ENCODE measurements at regions not wholly inside any gene's neighbourhood (a gene's known extent, or its start where the extent isn't known, plus 50 kb on each side); places are given as distances from the start of the nearest gene placed in this dataset.
"Not testable (repeated sequence)": the region's sequence is repeated elsewhere in the genome, so short reads cannot be mapped to it uniquely, and the experiment has no call there.

DNA sequence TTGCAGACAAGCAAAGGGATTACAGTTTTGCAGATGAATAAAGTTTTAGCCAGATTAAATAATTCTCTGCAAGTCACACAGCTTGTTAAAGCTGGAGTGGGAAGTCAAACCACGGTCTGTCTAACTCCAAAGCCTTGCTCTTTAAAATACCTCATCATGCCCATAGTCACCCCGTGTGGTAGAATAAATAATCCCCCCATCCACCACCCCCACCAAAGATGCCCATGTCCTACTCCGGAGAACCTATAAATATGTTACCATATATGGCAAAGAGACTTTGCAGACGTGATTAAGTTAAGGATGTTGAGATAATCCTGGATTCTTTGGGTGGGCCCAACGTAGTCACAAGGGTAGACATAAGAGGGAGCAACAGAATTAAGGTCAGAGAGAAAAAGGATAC is 118.7 kb downstream of the BEND2 start:
- in situ Hi-C loops (cut with HindIII; ENCODE audit: low pct_unique_long_range_greater_than_20kb, low sequenced_read_pairs): no loop called here
- DNase-seq (ENCODE audit: low read depth): no peak

DNA sequence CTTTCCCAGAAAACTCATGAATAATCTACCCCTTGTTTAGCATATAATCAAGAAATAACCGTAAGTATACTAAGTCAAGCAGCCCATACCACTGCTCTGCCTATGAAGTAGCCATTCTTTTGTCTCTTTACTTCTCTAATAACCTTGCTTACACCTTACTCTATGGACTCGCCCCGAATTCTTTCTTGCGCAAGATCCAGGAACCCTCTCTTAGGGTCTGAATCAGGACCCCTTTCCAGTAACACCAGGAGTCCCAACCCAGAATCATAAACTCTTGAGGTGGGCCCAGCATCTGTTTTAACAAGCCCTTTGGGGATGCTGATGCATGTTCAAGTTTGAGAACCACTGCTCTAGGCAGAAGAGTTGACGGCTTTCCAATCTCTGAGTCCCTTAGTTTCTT is 119.6 kb downstream of the BEND2 start:
- no peak for DNase-seq (ENCODE audit: low read depth)
- in situ Hi-C loops (cut with HindIII; ENCODE audit: low pct_unique_long_range_greater_than_20kb, low sequenced_read_pairs): no loop called here

DNA sequence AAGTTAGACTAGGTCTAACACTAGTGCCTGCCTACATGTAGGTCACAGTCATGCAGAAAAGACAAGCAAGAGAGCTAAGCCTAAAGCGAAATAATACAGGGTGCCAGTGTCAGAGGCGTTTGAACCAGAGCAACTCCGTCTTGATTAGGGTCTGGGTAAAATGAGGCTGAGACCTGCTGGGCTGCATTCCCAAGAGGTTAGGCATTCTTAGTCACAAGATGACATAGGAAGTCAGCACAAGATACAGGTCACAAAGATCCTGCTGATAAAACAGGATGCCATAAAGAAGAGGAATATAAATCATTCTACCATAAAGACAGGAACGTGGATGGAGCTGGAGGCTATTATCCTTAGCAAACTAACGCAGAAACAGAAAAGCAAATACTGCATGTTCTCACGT is 120.9 kb downstream of the BEND2 start:
- in situ Hi-C loops (cut with HindIII; ENCODE audit: low pct_unique_long_range_greater_than_20kb, low sequenced_read_pairs): no loop called here
- DNase-seq (ENCODE audit: low read depth): no peak

DNA sequence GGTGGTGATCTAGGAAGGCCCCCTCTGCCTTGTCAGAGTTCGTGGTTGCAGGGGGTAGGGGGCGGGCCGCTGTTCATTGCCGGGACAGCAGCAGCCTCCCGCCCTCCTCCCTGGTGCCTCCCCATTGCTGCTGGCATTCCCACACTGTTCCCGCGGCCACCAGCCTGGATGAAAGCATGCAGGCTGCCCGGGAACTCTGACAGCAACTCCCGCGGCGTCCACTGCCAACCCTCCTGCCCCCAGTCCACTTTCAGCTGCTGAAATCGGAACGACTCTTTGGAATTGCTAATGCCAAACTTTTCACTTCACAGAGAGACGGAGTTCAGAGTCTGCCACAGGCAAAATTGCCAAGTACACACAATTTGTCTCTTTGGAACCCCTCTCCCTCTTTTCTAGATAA is 121.9 kb downstream of the BEND2 start:
- in situ Hi-C loops (cut with HindIII; ENCODE audit: low pct_unique_long_range_greater_than_20kb, low sequenced_read_pairs): no loop called here
- no peak for DNase-seq (ENCODE audit: low read depth)

DNA sequence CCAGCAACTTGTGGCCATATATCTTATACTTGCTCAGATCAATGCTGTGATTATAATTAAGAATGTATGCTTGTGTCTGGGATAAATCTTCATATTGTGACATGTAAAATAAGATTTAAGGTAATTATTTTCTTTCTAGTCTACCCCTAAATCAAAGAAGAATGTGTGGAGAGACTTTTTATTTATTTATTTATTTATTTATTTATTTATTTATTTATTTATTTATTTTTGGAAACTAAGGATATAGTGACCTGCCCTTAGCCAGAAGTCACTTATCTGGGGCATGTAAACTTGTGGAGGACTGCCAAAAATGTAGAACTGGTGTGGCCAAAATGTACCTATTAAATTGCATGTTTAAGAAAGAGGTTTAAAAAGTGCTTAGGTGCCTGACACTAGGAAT is 144.3 kb downstream of the BEND2 start:
- DNase-seq (ENCODE audit: low read depth): no peak
- in situ Hi-C loops (cut with HindIII; ENCODE audit: low pct_unique_long_range_greater_than_20kb, low sequenced_read_pairs): no loop called here

DNA sequence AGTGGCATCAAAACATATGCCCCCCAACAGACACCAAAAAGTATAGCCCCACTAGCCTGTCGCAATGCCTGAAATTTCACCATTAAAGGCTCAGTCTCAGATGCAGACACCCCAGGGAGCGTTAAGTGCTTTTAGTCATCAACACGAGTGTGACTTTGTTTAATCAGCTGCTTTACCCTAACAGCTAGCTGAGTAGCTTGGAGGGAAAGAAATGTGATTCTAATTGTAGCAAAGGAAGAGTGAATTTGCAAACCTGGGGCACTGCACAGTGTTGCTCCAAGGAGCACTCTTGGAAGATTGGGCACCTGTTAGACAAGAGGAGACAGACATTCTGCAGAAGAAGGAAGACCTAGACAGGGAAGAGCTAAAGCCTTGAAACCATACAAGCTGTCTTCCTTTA is 145.1 kb downstream of the BEND2 start:
- DNase-seq (ENCODE audit: low read depth): no peak
- in situ Hi-C loops (cut with HindIII; ENCODE audit: low pct_unique_long_range_greater_than_20kb, low sequenced_read_pairs): no loop called here

DNA sequence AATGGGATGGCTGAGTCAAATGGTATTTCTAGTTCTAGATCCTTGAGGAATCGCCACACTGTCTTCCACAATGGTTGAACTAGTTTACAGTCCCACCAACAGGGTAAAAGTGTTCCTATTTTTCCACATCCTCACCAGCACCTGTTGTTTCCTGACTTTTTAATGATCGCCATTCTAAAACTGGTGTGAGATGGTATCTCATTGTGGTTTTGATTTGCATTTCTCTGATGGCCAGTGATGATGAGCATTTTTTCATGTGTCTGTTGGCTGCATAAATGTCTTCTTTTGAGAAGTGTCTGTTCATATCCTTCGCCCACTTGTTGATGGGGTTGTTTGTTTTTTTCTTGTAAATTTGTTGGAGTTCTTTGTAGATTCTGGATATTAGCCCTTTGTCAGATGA is 152.6 kb downstream of the BEND2 start:
- in situ Hi-C loops (cut with HindIII; ENCODE audit: low pct_unique_long_range_greater_than_20kb, low sequenced_read_pairs); DNase-seq (ENCODE audit: low read depth): not testable (repeated sequence)

DNA sequence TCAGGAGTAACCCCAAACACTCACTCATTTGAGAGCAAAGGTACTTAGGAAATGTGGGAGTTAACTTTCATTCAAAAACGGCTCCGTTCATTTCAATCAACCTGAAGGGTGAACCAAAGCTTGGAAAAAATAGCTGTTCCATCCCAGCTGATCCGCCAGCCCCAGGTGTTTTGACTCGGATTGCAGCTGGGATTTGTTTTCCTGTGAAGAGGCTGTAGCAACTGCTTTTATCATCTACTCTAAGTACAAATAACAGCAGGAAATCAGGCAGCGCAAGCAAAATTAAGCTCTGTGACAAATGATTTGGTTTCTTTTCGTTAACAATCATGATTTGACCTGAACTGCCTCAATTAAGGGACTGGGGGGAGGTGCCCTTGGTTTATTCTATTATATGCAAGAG is 154.7 kb downstream of the BEND2 start:
- no peak for DNase-seq (ENCODE audit: low read depth)
- in situ Hi-C loops (cut with HindIII; ENCODE audit: low pct_unique_long_range_greater_than_20kb, low sequenced_read_pairs): no loop called here

DNA sequence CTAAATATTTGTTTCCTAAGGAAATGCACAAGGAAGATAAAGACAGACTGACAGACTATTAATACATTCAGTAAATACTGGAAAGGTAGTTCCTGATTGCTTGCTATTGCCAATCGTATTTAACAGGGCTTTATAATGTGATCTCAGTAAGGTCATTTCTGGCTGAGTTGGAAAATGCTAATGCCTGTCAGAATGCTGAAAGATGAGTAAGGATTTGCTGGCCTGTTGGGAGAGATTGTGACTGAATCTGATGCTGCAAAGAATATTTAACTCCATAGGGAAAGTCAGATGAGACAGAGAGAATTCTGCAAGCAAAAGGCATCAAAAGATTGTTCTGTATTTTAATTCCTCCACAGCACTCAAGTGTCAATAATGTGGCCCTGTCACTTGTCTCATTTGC is 169.0 kb downstream of the BEND2 start:
- in situ Hi-C loops (cut with HindIII; ENCODE audit: low pct_unique_long_range_greater_than_20kb, low sequenced_read_pairs): no loop called here
- no peak for DNase-seq (ENCODE audit: low read depth)

DNA sequence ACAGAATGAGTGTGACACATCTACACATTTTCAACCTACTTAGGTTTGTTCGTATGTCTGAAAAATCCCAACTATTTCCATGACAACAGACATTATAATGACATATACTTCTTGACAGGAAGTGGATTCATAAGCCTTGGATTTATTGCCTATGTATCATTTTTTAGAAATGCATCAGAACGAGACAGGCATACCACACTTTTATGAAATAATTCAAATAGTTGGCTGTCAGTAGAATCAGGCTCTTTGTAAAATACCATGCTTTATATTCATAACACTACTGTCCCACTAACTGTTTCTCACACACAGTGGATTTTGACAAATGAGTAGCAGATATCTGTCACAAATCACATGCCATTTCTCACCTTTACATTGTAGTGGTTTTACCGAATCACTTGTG is 173.2 kb downstream of the BEND2 start:
- in situ Hi-C loops (cut with HindIII; ENCODE audit: low pct_unique_long_range_greater_than_20kb, low sequenced_read_pairs): no loop called here
- DNase-seq (ENCODE audit: low read depth): no peak

DNA sequence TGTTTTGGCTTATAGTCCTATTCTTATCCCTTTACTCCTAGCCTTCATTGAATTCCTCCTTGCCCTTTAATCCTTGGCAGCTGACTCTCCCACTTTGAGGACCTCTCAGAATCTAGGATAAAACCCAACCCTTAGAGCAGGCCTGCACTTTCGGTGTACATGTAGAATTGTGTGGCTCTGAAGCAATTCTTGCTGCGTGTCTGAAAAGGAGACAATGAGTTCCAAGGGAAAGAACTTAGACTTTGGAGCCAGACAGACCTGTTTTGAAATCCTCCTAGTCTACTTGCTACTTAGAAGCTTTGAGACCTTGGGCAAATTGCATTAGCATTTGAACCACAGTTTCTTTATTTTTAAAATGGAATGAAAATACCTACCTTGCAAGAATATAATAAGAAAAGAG is 175.2 kb downstream of the BEND2 start:
- in situ Hi-C loops (cut with HindIII; ENCODE audit: low pct_unique_long_range_greater_than_20kb, low sequenced_read_pairs): no loop called here
- no peak for DNase-seq (ENCODE audit: low read depth)

DNA sequence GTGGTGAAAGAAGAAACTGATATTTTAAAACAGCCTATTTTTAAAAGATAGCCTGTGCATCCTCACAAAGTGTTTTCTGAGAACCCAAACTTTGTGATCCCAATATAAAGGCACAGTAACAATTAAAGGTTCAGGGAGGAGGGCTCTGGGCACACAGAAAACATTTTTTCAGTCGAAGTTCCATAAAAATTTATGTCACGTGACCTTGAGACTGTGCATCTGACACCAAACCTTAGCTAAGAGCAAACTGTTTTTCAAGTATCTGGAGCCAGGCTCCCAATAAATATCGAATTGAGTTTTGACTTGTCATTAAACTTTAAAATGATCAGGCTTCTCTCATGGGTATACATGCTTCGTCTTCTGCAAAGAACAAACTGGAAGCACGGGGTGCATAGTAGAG is 177.9 kb downstream of the BEND2 start:
- in situ Hi-C loops (cut with HindIII; ENCODE audit: low pct_unique_long_range_greater_than_20kb, low sequenced_read_pairs): no loop called here
- no peak for DNase-seq (ENCODE audit: low read depth)

DNA sequence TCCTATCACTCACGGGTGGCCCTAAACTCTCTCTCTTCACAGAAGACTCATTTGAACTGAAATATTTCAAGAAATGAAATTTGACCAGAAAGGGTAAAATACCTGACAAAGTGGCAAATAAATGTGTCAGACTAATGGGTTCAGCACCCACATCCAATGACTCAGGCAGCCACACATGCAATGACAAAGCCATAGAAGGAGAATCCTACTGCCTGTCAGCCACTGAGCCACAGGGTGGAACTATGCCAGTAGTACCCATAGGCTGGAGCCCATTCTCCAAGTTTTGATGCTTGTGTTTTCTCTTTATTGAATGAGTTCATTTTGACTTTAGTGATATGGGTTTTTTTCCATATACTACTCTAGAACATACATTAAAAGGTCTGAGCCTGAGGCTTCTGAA is 179.0 kb downstream of the BEND2 start:
- no peak for DNase-seq (ENCODE audit: low read depth)
- in situ Hi-C loops (cut with HindIII; ENCODE audit: low pct_unique_long_range_greater_than_20kb, low sequenced_read_pairs): no loop called here

DNA sequence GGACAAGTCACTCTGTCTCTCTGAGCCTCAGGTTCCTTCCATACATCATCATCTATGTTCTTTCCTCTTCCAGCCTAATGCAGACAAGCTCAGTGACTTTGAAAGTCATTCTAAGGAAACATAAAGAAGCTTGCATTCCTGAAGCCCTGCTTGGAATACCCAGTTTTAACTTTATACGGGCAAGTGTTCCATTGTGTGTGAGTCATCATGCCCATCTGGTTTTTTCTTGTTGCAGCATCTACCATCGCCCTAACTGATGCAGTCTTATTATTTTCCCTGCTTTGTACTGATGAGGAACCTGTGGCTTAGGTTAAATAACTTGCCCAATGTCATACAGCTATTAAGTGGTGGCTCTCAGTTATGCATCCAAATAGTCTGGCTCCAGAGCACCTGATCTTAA is 177.9 kb upstream of the RAI2 start:
- no peak for DNase-seq (ENCODE audit: low read depth)
- in situ Hi-C loops (cut with HindIII; ENCODE audit: low pct_unique_long_range_greater_than_20kb, low sequenced_read_pairs): no loop called here

DNA sequence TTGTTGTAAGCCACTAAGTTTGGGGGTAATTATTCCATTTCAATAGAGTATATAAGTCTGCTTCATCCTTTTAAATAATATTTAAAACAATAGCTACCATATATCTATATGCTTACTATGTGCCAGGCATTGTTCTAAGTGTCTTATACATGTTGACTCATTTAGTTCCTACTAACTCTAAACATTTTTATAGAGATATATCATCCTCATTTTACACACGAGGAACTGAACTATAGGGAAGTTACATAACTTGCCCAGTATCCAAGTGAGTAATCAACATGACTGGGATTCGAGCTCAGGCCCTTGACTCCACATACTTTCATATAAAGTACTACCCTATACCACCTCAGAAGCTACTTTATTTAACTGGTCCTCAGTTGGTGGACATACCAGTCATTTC is 175.3 kb upstream of the RAI2 start:
- DNase-seq (ENCODE audit: low read depth): no peak
- in situ Hi-C loops (cut with HindIII; ENCODE audit: low pct_unique_long_range_greater_than_20kb, low sequenced_read_pairs): no loop called here

DNA sequence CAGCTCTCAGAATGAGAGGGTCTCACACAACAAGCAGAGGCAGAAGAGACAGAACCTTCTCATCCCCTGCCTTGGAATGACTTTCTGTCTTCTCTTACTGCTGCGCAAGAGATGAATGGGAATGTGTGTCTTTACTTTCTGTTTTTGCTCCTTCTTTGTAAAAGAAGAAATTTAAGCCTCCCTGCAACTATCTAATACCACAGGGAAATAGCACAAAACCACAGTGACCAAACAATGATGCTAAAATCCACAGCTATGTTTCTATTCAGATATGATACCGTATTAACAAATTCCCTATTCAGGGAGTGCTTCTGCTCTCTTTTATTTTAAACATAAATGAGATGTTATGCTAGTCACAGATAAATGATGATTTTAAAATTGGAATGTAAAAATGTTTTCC is 173.8 kb upstream of the RAI2 start:
- DNase-seq (ENCODE audit: low read depth): no peak
- in situ Hi-C loops (cut with HindIII; ENCODE audit: low pct_unique_long_range_greater_than_20kb, low sequenced_read_pairs): no loop called here

DNA sequence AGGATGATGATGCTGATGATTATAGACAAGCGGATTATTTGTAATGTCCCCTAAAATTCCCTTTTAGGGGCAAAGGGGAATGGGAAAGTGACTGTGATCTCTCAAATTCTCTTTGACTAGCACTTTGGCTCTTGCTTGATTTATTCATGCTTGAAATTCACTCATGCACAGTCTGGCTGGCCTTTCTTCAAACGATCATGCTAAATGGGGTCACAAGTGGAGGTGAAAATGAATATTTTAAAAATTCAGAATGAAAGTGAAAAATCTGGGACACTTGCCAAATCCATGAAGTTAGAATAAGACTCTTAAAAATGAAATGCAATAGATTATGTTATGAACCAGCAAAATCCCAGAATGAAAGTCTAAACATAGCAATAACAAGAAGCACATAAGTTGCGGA is 173.4 kb upstream of the RAI2 start:
- in situ Hi-C loops (cut with HindIII; ENCODE audit: low pct_unique_long_range_greater_than_20kb, low sequenced_read_pairs): no loop called here

DNA sequence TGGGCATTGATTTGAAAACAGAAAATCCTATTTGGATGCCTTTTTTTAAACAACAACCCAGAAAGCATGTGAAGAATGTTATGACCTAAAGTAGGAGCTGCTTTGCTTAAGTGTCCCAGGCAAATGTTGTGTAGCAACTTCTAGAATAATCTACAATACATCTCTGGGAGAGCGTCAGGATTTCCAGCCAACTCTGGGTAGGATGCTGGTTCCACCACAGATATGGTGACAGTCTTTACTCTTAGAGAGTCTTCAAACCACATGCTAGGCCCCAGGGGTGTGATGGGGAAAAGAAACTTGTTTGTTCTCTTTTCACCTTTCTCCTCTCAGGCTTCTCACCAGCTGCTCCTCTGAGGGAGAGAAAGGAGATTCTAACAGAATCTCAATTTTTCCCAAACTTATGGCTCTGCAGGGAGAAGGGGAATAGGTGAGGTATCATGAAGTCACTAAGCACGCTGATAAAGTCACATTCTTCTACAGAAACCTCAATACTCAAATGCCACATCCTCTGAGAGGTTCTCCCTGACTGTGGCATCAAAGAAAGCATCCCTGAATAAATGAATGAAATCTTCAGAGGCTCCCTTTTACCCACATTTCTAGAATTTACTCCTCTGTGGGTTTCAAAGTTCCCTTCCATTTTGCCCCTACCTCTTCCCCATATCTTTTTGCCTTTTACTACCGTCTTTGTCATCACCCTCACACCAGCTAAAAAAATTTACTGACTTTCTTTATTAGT is 171.6 kb upstream of the RAI2 start:
- no peak for DNase-seq (ENCODE audit: low read depth)
- in situ Hi-C loops (cut with HindIII; ENCODE audit: low pct_unique_long_range_greater_than_20kb, low sequenced_read_pairs): no loop called here

More for the DNA sequence above, 173.4 kb upstream of the RAI2 start:
- no peak for DNase-seq (ENCODE audit: low read depth)

DNA sequence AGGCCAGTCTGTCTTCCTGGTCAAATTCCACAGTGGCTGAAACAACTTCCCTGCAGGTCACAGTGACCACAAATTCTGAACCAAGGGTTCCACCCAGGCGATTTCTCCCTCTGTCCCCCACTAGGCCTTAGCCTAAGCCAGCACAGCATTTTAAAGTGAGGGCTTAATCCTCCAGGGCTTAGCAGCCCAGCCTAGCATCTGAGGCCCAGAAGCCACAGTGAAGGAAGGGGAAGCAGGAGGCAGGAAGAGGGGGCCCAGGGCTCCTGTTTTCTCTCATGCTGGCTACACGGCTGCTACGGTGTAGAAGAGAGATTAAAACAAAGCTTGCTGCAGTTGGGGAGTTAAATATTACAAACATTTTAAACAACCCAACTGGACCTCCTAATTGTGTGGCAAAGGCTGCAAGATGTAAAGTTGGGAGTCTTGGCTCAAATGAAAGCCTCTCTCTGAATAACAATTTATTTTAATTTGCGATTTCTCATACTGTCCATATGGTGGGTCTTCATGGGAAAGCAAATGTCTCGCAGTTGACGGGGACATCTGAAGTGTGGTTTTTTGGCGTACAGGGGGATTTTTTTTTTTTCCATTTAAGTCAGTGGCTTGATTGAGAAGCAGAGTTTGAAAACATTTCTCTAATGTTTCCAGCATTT is 170.8 kb upstream of the RAI2 start:
- no peak for DNase-seq (ENCODE audit: low read depth)
- in situ Hi-C loops (cut with HindIII; ENCODE audit: low pct_unique_long_range_greater_than_20kb, low sequenced_read_pairs): no loop called here

DNA sequence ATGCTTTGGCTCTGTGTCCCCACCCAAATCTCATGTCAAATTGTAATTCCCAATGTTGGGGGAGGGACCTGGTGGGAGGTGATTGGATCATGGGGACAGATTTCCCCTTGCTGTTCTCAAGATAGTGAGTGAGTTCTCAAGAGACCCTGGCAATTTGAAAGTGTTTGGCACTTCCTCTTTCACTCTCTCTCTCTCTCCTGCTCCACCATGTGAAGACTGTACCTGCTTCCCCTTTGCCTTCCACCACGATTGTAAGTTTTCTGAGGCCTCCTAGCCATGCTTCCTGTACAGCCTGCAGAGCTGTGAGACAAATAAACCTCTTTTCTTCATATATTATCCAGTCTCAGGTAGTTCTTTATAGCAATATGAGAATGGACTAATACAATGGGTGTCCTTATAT is 169.6 kb upstream of the RAI2 start:
- DNase-seq (ENCODE audit: low read depth); in situ Hi-C loops (cut with HindIII; ENCODE audit: low pct_unique_long_range_greater_than_20kb, low sequenced_read_pairs): not testable (repeated sequence)

Data from Caki2 (cell line).